Loucy (cell line): ENCODE measurements at regions not wholly inside any gene's neighbourhood (a gene's known extent, or its start where the extent isn't known, plus 50 kb on each side); places are given as distances from the start of the nearest gene placed in this dataset.

Source experiments
- H2AFZ ChIP-seq: fragments of 200-600 bp; sonication (generic); 2 replicates; pipeline ENCODE4 v1.6.0; 2016; ENCODE audit warnings: antibody characterized with exemption, mild to moderate bottlenecking, low read length, moderate library complexity
- H3F3A ChIP-seq: fragments of 200-600 bp; 2 replicates; pipeline ENCODE4 v1.6.0; 2016; ENCODE audit warnings: antibody characterized with exemption, low read depth, mild to moderate bottlenecking
- H3K27me3 ChIP-seq: fragments of 200-600 bp; sonication (generic); 2 replicates; pipeline ENCODE4 v1.6.1; 2014; ENCODE audit warnings: low read length, mild to moderate bottlenecking; ENCODE audit not compliant: insufficient read depth, poor library complexity, severe bottlenecking
- H3K36me3 ChIP-seq: fragments of 200-600 bp; sonication (generic); 2 replicates; pipeline ENCODE4 v1.6.1; 2016; ENCODE audit warnings: low read length; ENCODE audit not compliant: insufficient read depth
- H3K4me1 ChIP-seq: fragments of 200-600 bp; sonication (generic); 2 replicates; pipeline ENCODE4 v1.5.1; 2014; ENCODE audit warnings: low read length, mild to moderate bottlenecking; ENCODE audit not compliant: insufficient read depth, poor library complexity, severe bottlenecking
- H3K4me2 ChIP-seq: fragments of 200-600 bp; sonication (generic); 2 replicates; pipeline ENCODE4 v1.6.0; 2014; ENCODE audit warnings: antibody characterized with exemption, low read length, low read depth, mild to moderate bottlenecking; ENCODE audit not compliant: poor library complexity, severe bottlenecking
- H3K4me3 ChIP-seq: fragments of 200-600 bp; sonication (generic); 2 replicates; pipeline ENCODE4 v1.5.1; 2014; ENCODE audit warnings: low read length, mild to moderate bottlenecking, mixed read lengths; ENCODE audit not compliant: poor library complexity, severe bottlenecking
- H3K79me2 ChIP-seq: fragments of 200-600 bp; sonication (generic); 2 replicates; pipeline ENCODE4 v1.6.1; 2014; ENCODE audit warnings: low read length; ENCODE audit not compliant: insufficient read depth
- H3K9ac ChIP-seq: fragments of 200-600 bp; sonication (generic); 2 replicates; pipeline ENCODE4 v1.6.0; 2014; ENCODE audit warnings: mild to moderate bottlenecking, low read depth, low read length, moderate library complexity; ENCODE audit not compliant: poor library complexity, severe bottlenecking
- H3K9me2 ChIP-seq: fragments of 200-600 bp; sonication (generic); replicated peaks from 2 replicates; pipeline ENCODE4 v1.6.1; 2016; ENCODE audit warnings: low read depth, low read length, mixed read lengths
- H3K9me3 ChIP-seq: fragments of 200-600 bp; sonication (generic); 2 replicates; pipeline ENCODE4 v1.6.1; 2014; ENCODE audit warnings: mild to moderate bottlenecking, antibody characterized with exemption, low read length, low read depth; ENCODE audit not compliant: insufficient read depth
- H4K20me1 ChIP-seq: fragments of 200-600 bp; sonication (generic); 2 replicates; pipeline ENCODE4 v1.6.0; 2014; ENCODE audit warnings: antibody characterized with exemption, low read length, mild to moderate bottlenecking; ENCODE audit not compliant: insufficient read depth, poor library complexity, severe bottlenecking
- CTCF ChIP-seq: fragments of 200-600 bp; sonication (generic); conservative IDR thresholded peaks from 2 replicates; pipeline ENCODE4 v1.5.1; 2014; ENCODE audit warnings: mild to moderate bottlenecking, antibody characterized with exemption, low read length
- EZH2phosphoT487 ChIP-seq: fragments of 200-600 bp; IDR thresholded peaks from 2 replicates; pipeline ENCODE4 v1.6.1; 2018; ENCODE audit warnings: antibody characterized with exemption, mild to moderate bottlenecking, moderate library complexity, borderline replicate concordance

- TF ChIP-seq CTCF, result no peak
- no peak for TF ChIP-seq EZH2phosphoT487
- Histone ChIP-seq H3K9me3 (no peaks in the 10 kb centered on the region), H3K4me3 (no peak overlapping the region), H3F3A (no peaks in the 10 kb centered on the region), H3K4me1 (no peaks in the 10 kb centered on the region), H3K79me2 (no peaks in the 10 kb centered on the region), H4K20me1 (no peaks in the 10 kb centered on the region), H3K36me3 (no peaks in the 10 kb centered on the region), H2AFZ (no peak overlapping the region), H3K9me2 (no peaks in the 10 kb centered on the region), H3K9ac (no peak overlapping the region), H3K27me3 (no peaks in the 10 kb centered on the region), H3K4me2 (no peak overlapping the region)
Measured at GRCh38 chr12:105754313-105754712, 384.4 kb downstream of the NUAK1 start.

DNA sequence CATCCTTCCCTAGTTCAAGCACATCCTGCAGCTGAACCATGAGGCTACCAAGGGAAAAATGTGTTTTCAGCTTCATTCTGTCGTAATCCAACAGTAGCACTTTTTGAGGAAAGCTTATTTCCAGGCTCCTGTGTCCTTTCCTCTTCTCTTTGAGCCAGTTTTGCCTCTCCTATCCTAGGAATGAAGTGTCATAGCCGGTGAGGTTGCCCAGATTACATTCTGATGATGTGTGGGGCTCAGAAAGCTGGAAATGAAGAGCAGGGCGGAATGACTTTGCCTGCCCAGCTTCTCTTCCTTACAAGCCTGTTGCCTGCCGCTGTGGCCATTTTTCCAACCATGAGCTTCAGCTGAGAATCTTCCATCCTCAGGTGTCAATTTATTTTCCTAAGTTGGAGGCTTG lies 381.8 kb downstream of the NUAK1 start:
- Histone ChIP-seq H3F3A (no peaks in the 10 kb centered on the region), H3K4me3 (no peak overlapping the region), H3K9me2 (no peaks in the 10 kb centered on the region), H3K27me3 (no peaks in the 10 kb centered on the region), H3K36me3 (no peaks in the 10 kb centered on the region), H2AFZ (no peak overlapping the region), H3K9ac (no peak overlapping the region), H3K9me3 (no peaks in the 10 kb centered on the region), H3K4me2 (no peak overlapping the region), H3K79me2 (no peaks in the 10 kb centered on the region), H3K4me1 (no peaks in the 10 kb centered on the region), H4K20me1 (no peaks in the 10 kb centered on the region)
- TF ChIP-seq EZH2phosphoT487 (no peak), CTCF (no peak)

- no peak for TF ChIP-seq EZH2phosphoT487
- TF ChIP-seq CTCF, result no peak
- Histone ChIP-seq H3K4me2 (no peak overlapping the region), H3F3A (no peaks in the 10 kb centered on the region), H4K20me1 (no peaks in the 10 kb centered on the region), H3K4me1 (no peaks in the 10 kb centered on the region), H3K79me2 (no peaks in the 10 kb centered on the region), H3K36me3 (no peaks in the 10 kb centered on the region), H3K9ac (no peak overlapping the region), H3K27me3 (no peaks in the 10 kb centered on the region), H3K9me2 (no peaks in the 10 kb centered on the region), H3K4me3 (no peak overlapping the region), H3K9me3 (no peaks in the 10 kb centered on the region), H2AFZ (no peak overlapping the region)
Measured at GRCh38 chr12:105759149-105759548, 379.6 kb downstream of the NUAK1 start.
